ENCODE measurements at regions not wholly inside any gene's neighbourhood (a gene's known extent, or its start where the extent isn't known, plus 50 kb on each side); places are given as distances from the start of the nearest gene placed in this dataset.

- H3K4me2 ChIP-seq (ENCODE audit: low read length), result no peak overlapping the region
- H2AFZ ChIP-seq (ENCODE audit: low read length), result no peak overlapping the region
- DNase-seq (ENCODE audit: low spot score), result no peak
- H4K20me1 ChIP-seq (ENCODE audit: insufficient read depth, low read length), result no peaks in the 10 kb centered on the region
- no peaks in the 10 kb centered on the region for H3K9me3 ChIP-seq (ENCODE audit: low read length)
- TF ChIP-seq EZH2phosphoT487 (IDR thresholded peaks at IDR 0.05; ENCODE audit: borderline replicate concordance, low read depth, low read length) (no peak), CTCF (conservative IDR thresholded peaks at IDR 0.05; ENCODE audit: low read length) (no peak)
- H3K79me2 ChIP-seq (ENCODE audit: insufficient read depth, low read depth, low read length), result no peaks in the 10 kb centered on the region
- ChIA-PET POLR2A (interaction anchor here (0.6 kb wide), 1 partner anchor 30 kb away, joined by 4 read pairs; no protein-coding TSS in a partner anchor), CTCF (ENCODE audit: unreplicated experiment) (no interaction called here)
- no peaks in the 10 kb centered on the region for H3K9me2 ChIP-seq (ENCODE audit: insufficient read depth, low read length)
- intact Hi-C loops (cut with micrococcal nuclease; ENCODE audit: unreplicated experiment), result no loop called here
- no TSS peak for BruUV-seq (replicated peaks)
- H3K27ac ChIP-seq (ENCODE audit: low read depth, low read length, poor library complexity, severe bottlenecking), result no peak overlapping the region
- no peaks in the 10 kb centered on the region for H3K4me1 ChIP-seq (ENCODE audit: insufficient read depth, low read length, poor library complexity, severe bottlenecking)
- no peak overlapping the region for H3K4me3 ChIP-seq (ENCODE audit: low read depth, low read length, poor library complexity, severe bottlenecking)
- H3K36me3 ChIP-seq (ENCODE audit: insufficient read depth, low read length), result no peaks in the 10 kb centered on the region
Observed at GRCh38 chr1:239672256-239672655, 285.9 kb downstream of the CHRM3 start.

- Histone ChIP-seq H4K20me1 (ENCODE audit: insufficient read depth, low read length) (no peaks in the 10 kb centered on the region), H3K36me3 (ENCODE audit: insufficient read depth, low read length) (no peaks in the 10 kb centered on the region), H2AFZ (ENCODE audit: low read length) (no peak overlapping the region), H3K4me2 (ENCODE audit: low read length) (no peak overlapping the region), H3K4me3 (ENCODE audit: low read depth, low read length, poor library complexity, severe bottlenecking) (no peak overlapping the region), H3K79me2 (ENCODE audit: insufficient read depth, low read depth, low read length) (no peaks in the 10 kb centered on the region), H3K9me2 (ENCODE audit: insufficient read depth, low read length) (no peaks in the 10 kb centered on the region), H3K9me3 (ENCODE audit: low read length) (no peaks in the 10 kb centered on the region), H3K4me1 (ENCODE audit: insufficient read depth, low read length, poor library complexity, severe bottlenecking) (no peaks in the 10 kb centered on the region), H3K27ac (ENCODE audit: low read depth, low read length, poor library complexity, severe bottlenecking) (no peak overlapping the region)
- no peak for TF ChIP-seq CTCF (conservative IDR thresholded peaks at IDR 0.05; ENCODE audit: low read length)
- TF ChIP-seq EZH2phosphoT487 (IDR thresholded peaks at IDR 0.05; ENCODE audit: borderline replicate concordance, low read depth, low read length), result no peak
- POLR2A ChIA-PET, result interaction anchor here (0.7 kb wide), 1 partner anchor 81 kb away, joined by 3 read pairs; no protein-coding TSS in a partner anchor
- BruUV-seq (replicated peaks), result no TSS peak
- CTCF ChIA-PET (ENCODE audit: unreplicated experiment), result no interaction called here
- intact Hi-C loops (cut with micrococcal nuclease; ENCODE audit: unreplicated experiment), result no loop called here
- no peak for DNase-seq (ENCODE audit: low spot score)
Observed at GRCh38 chr1:239675735-239676134, 289.4 kb downstream of the CHRM3 start.

GRCh38 chr1:239676522-239677273, 290.3 kb downstream of the CHRM3 start:
- no peaks in the 10 kb centered on the region for H3K79me2 ChIP-seq (ENCODE audit: insufficient read depth, low read depth, low read length)
- H4K20me1 ChIP-seq (ENCODE audit: insufficient read depth, low read length), result no peaks in the 10 kb centered on the region
- ChIA-PET POLR2A (no interaction called here), CTCF (ENCODE audit: unreplicated experiment) (no interaction called here)
- H3K27ac ChIP-seq (ENCODE audit: low read depth, low read length, poor library complexity, severe bottlenecking), result no peak overlapping the region
- H3K9me3 ChIP-seq (ENCODE audit: low read length), result no peaks in the 10 kb centered on the region
- no peaks in the 10 kb centered on the region for H3K9me2 ChIP-seq (ENCODE audit: insufficient read depth, low read length)
- H2AFZ ChIP-seq (ENCODE audit: low read length), result no peak overlapping the region
- DNase-seq (ENCODE audit: low spot score), result no peak
- no peak overlapping the region for H3K4me3 ChIP-seq (ENCODE audit: low read depth, low read length, poor library complexity, severe bottlenecking)
- no peaks in the 10 kb centered on the region for H3K36me3 ChIP-seq (ENCODE audit: insufficient read depth, low read length)
- TF ChIP-seq EZH2phosphoT487 (IDR thresholded peaks at IDR 0.05; ENCODE audit: borderline replicate concordance, low read depth, low read length) (no peak), CTCF (conservative IDR thresholded peaks at IDR 0.05; ENCODE audit: low read length) (no peak)
- BruUV-seq (replicated peaks), result no TSS peak
- H3K4me2 ChIP-seq (ENCODE audit: low read length), result no peak overlapping the region
- intact Hi-C loops (cut with micrococcal nuclease; ENCODE audit: unreplicated experiment), result no loop called here
- H3K4me1 ChIP-seq (ENCODE audit: insufficient read depth, low read length, poor library complexity, severe bottlenecking), result no peaks in the 10 kb centered on the region

Measured in OCI-LY7 (cell line).